ENCODE measurements at regions not wholly inside any gene's neighbourhood (a gene's known extent, or its start where the extent isn't known, plus 50 kb on each side); places are given as distances from the start of the nearest gene placed in this dataset.
A peak's percentile ranks its signal among the peaks of the same experiment; 100 is the strongest.
"Not testable (repeated sequence)": the region's sequence is repeated elsewhere in the genome, so short reads cannot be mapped to it uniquely, and the experiment has no call there.

DNA sequence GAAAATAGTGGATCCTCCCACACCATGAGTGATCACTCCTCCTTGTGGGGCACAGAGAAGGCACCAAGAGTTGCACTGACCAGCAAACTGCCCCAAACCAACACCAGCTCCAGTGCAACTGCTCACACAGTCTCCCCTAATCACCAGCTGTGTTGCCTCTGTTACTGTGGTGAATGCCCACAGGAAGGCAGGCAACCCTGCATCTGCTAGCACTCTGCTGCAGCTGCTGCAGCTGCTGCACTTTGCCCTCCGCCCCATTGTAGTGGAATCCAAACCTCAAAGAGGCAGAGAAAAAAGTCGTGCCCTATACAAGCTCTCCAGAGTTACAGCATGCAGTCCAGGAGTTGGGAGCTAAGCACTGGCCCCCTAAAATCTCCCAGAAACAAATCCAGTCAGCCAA lies 339.6 kb downstream of the TRIM36 start:
- no peak for DNase-seq (ENCODE audit: low read depth, low spot score)

DNA sequence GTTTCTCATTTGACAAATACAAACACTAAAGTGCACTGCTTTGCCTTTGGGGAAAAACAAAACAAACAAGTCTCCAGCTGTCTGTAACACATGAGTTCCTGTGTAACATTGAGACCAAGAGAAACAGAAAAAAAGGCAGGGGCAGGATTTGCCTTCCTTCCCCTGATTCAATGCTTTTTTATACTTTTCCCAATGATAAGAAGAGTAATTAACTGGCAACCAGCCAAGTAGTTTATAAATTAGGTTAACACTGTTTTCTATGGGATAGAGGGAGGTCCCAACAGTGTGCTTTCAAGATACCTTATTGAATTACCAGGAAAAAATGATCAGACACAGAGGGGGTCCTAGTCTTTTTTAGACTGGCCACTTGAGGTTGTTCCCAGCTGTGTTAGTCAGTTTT lies 346.8 kb downstream of the TRIM36 start:
- no peak for DNase-seq (ENCODE audit: low read depth, low spot score)

DNA sequence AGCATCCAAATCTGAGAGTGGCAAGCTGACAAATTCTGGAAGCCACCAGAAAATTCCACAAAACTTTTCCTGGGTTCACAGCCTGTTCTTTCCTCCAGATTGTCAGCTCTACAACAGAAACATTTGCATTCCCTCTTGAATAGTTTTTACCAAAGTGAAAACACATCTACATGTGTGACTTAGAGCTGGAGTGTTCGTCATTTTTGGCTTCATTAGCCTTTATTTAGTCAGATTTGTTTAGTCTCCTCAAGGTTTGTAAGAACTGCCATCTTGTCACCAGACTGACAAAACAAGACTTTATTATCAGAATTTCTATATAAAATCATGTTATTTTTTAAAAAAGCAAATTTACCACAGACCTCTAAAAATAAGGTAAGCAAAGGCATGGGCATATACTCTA lies 347.3 kb downstream of the TRIM36 start:
- no peak for DNase-seq (ENCODE audit: low read depth, low spot score)

DNA sequence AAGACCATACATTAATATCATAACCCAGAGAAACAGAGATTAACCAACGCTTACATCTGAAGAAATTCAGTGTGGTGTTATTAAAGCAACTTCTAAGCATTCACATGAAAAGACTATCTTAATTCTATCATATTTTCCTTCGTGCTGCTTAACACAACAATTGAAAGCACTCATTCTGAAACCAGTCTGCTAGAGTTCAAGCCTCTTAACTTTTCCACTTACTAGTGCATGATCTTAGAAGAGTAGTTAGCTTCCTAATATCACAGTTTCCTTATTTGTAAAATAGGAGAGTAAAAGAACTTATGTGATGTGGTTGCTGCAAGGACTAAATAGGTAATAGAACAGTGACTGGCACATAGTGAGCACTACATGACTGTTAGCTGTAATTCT lies 379.3 kb downstream of the TRIM36 start:
- no peak for DNase-seq (ENCODE audit: low read depth, low spot score)

DNA sequence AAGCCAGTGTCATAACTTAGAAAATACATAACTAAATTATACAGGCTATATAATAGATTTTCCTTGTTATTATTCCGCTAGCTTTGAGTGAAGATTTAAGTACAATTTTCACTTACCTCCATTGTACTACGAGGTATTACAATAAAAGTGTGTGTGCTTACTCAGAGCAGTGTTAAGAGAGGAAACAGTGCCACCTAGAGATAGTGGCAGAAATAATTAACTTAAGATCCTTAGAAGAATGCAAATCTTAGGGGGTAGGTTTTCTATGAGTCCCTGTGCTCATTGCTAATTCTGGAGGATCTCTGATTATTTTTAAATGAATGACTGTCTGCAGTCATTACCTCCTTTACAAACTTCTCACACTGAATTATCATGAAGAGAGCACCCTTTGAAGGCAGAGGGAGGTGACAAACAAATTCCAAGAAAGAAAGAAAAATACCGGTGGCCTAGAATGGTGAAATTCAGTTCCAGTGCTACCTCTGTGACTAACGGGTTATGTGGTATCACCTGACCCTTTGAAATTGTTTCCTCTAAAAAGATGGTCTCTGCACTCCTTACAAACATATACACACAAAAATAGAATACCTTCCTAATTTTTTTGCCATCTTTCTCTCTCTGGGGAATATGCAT lies 379.8 kb downstream of the TRIM36 start:
- no peak for DNase-seq (ENCODE audit: low read depth, low spot score)

DNA sequence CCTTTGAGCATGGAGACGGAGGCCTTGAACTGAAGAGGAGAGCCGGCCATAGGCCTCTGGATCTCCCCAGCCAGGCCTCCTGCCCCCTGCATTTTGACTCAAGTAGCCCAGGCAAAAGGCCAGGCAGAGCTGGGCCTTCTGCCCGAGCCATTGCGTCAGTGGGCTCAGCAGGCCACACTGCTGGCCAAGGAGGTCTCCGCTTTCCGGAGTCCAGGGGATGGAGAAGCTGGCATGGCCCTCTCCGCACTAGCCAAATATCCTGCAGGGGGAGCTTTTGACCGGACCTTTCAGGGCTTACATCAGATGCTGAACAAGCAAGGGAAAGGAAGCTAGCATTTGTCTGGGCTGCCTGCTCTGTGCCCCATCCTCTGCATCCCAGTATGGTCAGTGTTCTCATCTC lies 386.8 kb downstream of the TRIM36 start:
- DNase-seq (ENCODE audit: low read depth, low spot score): peak; percentile 39

DNA sequence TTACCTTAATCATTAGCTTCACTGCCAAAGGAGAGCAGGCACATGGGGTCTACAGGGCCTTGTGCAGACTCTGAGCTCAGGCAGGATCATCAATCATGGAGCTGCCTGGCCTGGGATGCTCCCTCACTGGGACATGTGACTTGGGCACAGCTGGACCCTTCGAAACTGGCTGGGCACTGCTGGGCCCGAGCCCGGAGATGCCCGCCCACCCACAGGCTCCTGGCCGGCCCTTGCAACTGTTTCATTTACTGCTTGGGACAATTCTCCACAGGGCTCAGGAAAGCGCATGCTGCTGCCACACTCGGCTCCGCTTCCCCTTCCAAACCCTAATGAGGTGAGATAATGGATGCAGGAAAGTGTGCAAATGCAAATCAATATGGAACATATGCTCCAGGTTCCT lies 387.5 kb downstream of the TRIM36 start:
- DNase-seq (ENCODE audit: low read depth, low spot score): no peak

DNA sequence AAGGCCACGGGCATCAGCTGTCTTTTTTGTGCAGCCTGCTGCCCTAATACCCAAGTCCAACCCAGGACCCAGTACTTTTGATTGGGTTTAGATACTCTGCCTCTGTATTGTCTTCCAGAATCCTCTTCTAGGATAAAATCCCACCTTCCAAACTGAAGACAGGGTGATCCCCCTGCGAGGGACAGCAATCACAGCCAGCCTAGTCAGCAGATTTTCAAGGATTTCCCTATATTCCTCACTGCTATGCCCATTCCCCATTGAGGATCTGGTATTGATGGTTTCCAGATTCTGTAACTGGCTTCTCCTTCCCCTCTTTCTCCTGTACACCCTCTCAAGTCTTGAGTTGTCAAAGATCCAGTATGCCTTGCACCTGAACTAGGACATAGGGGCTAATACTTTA lies 389.4 kb downstream of the TRIM36 start:
- DNase-seq (ENCODE audit: low read depth, low spot score): no peak

DNA sequence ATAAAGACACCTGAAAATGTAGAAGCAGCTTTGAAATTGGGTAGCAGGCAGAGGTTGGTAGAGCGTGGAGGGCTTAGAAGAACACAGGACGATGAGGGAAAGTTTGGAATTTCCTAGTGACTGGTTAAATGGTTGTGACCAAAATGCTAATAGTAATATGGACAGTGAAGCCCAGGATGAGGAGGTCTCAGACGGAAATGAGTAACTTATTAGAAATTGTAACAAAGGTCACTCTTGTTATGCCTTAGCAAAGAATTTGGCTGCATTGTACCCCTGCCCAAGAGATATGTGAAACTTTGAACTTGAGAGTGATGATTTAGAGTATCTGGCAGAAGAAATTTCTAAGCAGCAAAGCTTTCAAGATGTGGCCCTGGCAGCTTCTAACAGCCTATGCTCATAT lies 382.5 kb downstream of the KCNN2 start:
- no peak for DNase-seq (ENCODE audit: low read depth, low spot score)

DNA sequence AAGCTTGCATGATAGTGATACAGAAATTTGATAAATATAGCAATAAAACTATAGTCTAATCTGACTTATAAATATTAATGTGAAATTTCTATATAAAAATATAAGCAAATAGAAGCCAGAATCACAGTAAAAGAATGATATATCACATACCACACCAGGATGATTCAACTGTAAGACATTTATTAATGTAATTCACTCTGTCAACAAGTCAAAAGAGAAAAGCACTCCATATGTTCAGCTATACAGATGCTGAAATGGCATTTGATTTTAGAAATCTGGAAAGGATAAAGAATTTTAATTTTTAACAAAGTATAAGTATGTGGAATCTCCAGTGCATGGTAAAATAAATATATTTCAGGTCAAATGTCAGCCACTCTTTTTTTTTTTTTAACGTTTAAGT lies 372.4 kb downstream of the KCNN2 start:
- DNase-seq (ENCODE audit: low read depth, low spot score): no peak

DNA sequence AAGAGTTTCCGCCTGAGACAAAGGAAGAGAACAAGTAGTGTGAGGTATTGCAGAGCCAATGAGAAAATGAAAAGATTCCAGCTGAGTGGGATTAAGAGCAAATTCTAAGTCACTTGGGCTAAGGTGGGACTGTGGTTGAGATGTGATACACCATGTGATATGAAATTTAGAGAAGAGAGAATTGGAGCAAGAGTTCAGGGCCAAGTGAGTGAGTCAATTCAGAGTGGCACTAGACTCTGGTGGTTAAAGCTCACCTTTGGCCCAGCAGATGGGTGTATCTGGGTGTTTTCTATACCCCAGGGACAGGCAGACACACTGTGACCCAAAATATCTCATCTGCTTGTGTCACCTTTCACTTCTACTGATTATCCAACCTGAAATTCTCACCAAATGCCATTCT lies 368.1 kb downstream of the KCNN2 start:
- DNase-seq (ENCODE audit: low read depth, low spot score): no peak

DNA sequence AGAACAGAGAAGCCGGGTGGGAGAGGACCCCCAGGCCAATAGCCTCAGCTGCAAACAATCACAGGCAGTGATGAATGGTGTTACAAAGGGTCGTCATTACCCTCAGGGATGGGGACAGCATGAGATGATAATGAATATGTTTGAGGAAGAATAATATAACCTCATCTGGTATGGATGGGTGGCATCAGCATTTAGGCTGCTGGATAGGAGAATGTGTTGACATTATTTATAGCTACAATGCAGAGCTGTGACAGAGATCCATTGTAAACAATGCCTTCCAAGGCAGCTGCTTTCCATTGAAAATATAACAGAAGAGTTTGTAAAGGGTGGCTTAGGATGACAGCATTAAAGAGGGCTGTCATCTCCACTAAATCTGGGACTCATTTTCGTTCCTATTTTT lies 365.5 kb downstream of the KCNN2 start:
- peak; percentile 5 for DNase-seq (ENCODE audit: low read depth, low spot score)

DNA sequence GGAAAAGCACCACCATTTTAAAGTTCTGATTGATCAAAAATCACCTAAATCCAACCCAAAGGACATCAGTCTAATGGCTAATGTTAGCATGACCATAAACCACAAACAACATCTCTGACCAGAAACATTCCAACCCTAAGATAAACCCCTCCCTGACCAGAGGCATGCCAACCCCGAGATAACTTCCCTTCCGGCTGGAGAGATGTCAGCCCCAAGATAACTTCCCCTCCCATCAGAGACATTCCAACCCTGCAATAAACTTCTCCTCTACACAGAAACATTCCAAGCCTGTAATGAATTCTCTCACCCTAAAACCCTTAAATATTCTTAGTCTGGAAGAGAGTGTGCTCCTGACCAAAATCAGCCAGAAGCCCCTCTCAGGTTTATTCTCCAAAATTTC lies 364.3 kb downstream of the KCNN2 start:
- peak; percentile 23 for DNase-seq (ENCODE audit: low read depth, low spot score)

DNA sequence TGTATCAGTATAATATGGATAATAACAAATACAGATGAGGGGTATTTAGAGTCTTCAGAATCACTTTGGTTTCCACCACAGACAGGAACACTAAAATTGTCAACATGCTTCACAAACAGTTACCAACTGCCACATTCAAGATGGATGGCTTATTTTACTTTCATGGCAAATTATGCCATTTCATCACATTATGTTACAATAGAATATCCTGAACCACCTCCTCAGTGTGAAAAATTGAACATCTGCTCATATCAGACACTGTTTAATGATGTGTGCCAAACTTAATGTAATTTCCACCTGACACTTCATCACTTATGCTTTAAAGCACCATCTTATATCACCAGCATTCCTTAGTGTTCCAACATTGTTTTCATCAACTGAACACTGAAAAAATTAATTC lies 357.4 kb downstream of the KCNN2 start:
- DNase-seq (ENCODE audit: low read depth, low spot score): no peak

DNA sequence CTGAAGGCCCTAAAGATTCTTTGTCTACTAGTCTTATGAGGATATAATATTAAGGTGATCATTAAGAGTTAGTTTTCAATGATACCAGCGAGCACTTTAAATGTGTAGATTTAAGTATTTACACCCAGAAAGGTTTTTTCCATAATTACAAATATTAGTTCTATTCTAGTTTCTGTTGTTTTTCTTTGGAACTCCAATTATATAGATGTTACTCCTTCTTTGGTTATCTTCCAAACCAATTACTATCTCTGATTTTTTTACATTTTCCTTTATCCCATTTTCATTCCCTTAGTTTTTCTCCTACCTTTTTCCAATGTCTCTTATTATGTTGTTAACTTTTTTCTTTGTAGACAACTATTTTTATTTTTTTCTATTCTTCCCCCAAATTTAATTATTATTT lies 355.1 kb downstream of the KCNN2 start:
- DNase-seq (ENCODE audit: low read depth, low spot score): no peak

DNA sequence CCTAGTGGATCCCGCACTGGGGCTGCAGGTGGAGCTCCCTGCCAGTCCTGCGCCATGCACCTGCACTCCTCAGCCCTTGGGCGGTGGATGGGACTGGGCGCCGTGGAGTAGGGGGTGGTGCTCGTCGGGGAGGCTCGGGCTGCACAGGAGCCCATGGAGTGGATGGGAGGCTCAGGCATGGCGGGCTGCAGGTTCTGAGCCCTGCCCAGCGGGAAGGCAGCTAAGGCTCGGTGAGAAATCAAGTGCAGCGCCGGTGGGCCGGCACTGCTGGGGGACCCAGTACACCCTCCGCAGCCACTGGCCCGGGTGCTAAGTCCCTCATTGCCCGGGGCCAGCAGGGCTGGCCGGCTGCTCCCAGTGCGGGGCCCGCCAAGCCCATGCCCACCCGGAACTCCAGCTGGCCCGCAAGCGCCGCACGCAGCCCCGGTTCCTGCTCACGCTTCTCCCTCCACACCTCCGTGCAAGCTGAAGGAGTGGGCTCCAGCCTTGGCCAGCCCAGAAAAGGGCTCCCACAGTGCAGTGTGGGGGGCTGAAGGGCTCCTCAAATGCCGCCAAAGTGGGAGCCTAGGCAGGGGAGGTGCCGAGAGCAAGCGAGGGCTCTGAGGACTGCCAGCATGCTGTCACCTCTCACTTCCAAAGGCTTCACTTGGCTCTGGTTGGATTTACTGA lies 342.5 kb downstream of the KCNN2 start:
- DNase-seq (ENCODE audit: low read depth, low spot score): not testable (repeated sequence)

DNA sequence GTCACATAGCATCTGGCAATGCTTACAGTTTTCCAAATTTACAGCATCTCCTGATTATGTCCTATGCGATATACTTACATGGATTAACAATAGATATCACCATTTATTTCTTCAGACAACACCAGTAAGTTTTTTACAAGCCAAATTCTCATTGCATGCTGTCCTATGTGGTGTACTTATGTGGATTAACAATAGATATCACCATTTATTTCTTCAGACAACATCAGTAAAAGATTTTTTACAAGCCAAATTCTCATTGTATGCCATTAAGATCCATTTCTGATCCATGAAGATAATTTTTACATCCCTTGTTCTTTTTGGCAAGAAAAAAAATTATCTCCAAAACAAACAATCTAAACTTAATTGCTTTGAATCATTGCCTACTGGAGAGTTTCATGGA lies 340.9 kb downstream of the KCNN2 start:
- DNase-seq (ENCODE audit: low read depth, low spot score): no peak

DNA sequence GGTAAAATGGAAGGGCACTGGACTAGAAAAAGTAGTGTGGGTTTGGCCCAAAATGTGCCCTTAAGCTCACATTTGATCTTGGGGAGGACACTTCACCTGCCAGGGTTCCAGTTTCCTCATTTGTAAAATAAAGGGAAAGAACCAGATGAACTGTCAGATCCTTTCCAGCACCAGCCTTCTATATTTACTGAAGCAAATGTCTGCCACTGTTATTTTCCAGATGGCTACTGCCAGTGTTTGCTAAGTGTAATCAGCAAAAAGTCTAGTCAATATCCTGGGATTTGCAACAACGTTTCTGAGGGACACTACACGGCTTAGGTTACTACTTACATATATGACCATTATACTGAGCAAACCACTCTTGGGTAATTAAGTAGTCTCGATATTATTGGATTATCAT lies 340.3 kb downstream of the KCNN2 start:
- no peak for DNase-seq (ENCODE audit: low read depth, low spot score)

DNA sequence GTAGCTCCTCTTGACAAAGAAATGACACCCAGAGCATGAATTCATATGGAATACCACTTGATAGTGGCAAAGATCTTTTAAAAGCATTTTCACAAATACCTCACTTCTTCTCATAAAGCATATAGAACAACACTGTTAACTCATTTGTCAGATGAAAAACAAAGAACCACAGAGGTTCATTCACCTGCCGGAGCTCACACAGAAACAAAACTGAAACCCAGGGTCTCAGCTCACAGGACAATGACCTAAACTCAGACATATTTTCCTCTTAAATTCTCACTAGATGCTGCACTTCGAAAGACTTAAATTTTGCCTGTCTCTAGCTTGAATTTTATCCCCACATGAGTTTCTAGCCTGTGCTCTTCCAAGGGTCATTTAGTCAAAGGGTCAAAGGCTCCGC lies 339.0 kb downstream of the KCNN2 start:
- DNase-seq (ENCODE audit: low read depth, low spot score): no peak

DNA sequence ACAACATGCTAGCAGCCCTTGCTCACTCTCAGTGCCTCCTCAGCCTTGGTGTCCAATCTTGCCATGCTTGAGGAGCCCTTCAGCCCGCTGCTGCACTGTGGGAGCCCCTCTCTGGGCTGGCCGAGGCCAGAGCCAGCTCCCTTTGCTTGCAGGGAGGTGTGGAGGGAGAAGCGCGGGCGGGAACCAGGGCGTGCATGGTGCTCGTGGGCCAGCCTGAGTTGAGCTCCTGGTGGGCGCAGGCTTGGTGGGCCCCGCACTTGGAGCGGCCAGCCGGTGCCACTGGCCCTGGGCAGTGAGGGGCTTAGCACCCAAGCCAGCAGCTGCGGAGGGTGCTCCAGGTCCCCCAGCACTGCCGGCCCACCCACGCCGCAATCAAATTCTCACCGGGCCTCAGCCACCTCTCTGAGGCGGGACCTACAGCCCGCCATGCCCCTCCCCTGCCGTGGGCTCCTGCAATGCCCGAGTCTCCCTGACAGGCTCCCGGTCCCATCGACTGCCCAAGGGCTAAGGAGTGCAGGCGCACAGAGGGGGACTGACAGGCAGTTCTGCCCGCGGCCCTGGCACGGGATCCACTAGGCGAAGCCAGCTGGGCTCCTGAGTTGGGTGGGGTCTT lies 333.5 kb downstream of the KCNN2 start:
- no peak for DNase-seq (ENCODE audit: low read depth, low spot score)

DNA sequence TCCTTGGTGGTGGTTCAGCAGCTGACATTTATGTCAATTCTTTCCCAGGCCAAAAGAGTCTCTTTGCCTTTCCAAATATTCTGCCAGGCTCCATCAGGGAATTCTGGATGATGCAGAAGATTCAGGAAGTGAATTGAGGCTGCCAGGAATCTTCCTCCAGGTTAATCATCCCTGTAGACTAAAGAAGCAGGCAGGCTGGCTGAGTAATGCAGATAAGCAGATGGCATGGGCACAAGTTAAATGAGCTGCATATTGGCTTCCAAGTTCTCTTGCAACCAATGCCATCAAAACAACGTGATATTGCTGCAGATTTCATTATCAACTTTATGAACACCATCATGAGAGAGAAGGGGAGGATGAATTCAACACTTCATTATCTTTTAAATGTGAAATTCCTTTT lies 324.5 kb downstream of the KCNN2 start:
- DNase-seq (ENCODE audit: low read depth, low spot score): no peak

DNA sequence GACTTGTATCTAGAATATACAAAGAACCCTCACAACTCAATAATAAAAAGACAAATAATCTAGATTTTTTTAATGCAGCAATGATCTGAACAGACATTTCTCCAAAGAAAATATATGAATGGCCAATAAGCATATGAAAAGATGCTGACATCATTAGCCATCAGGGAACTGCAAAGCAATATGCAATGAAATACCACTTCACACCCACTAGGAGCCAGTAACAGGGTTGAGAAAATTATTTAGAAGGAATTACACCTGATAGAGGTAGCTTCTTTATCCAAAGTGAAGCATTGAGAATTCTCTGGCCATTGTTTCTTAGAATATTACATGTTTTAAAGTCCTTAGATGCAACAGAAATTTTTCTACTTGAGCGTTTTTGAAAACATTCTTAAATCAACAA lies 316.9 kb downstream of the KCNN2 start:
- no peak for DNase-seq (ENCODE audit: low read depth, low spot score)

DNA sequence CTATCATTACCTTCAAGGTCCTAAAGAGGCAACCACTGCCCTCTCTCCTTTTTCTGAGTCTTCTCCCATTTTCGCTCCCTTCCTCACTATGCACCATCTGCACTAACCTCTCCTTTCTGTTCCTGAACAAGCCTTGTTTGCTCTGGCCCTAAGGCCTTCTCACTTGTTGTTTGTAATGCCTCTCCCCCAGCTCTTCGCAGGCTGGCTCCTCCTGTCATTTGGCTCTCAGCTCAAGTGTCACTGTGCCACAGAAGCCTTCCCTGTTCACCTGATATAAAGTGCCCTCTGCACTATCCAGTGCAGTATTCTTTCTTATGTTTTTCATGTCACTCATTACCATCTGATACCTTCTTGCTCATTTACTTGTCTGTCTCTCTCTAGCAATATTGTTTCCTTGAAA lies 303.7 kb downstream of the KCNN2 start:
- no peak for DNase-seq (ENCODE audit: low read depth, low spot score)

DNA sequence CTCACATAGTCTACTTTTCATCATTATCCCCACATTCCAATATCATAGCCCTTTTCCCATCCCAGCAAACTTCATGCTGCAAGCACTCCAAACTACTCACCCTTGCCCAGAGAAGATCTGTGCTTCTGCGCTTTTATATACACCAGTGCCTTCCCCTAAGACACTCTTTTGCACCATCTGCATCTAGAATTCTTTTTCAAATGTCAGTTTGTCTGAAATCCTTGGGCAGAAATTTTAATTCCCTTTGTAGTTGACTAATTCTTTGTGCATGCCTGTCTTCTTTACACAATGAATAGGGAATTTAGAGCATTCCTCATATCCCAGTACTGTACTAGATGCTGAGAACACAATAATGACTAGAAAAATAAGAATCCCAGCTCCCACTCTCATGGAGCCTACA lies 298.9 kb downstream of the KCNN2 start:
- no peak for DNase-seq (ENCODE audit: low read depth, low spot score)

Measured in ELF-1 (cell line).